GM23338 (cell line): ENCODE measurements at regions not wholly inside any gene's neighbourhood (a gene's known extent, or its start where the extent isn't known, plus 50 kb on each side); places are given as distances from the start of the nearest gene placed in this dataset.

Source experiments
- ATAC-seq: fragments of 200-7000 bp; cut with Tn5 transposase; 3 replicates; pipeline ENCODE4 v1.9.1; 2020
- DNase-seq: peaks from one replicate; pipeline ENCODE4 v3.0.0-alpha.2; 2015; ENCODE audit warnings: low spot score
- H2AFZ ChIP-seq: fragments of 200-600 bp; sonication (generic); 2 replicates; pipeline ENCODE4 v1.8.0; 2016; ENCODE audit warnings: antibody characterized with exemption, mild to moderate bottlenecking, moderate library complexity
- H3F3A ChIP-seq: fragments of 200-600 bp; sonication (generic); replicated peaks from 2 replicates; pipeline ENCODE4 v1.8.0; 2017; ENCODE audit warnings: antibody characterized with exemption, mixed run types, low read depth
- H3K27ac ChIP-seq: fragments of 200-600 bp; sonication (generic); 2 replicates; pipeline ENCODE4 v1.6.1; 2016; ENCODE audit warnings: low read depth
- H3K27me3 ChIP-seq: fragments of 200-600 bp; sonication (generic); 2 replicates; pipeline ENCODE4 v1.8.0; 2016; ENCODE audit warnings: mild to moderate bottlenecking, mixed run types, moderate library complexity; ENCODE audit not compliant: insufficient read depth
- H3K36me3 ChIP-seq: fragments of 200-600 bp; sonication (generic); 2 replicates; pipeline ENCODE4 v1.8.0; 2016; ENCODE audit warnings: mild to moderate bottlenecking; ENCODE audit not compliant: insufficient read depth
- H3K4me1 ChIP-seq: fragments of 200-600 bp; sonication (generic); 2 replicates; pipeline ENCODE4 v1.8.0; 2016; ENCODE audit warnings: mild to moderate bottlenecking, moderate library complexity; ENCODE audit not compliant: insufficient read depth
- H3K4me2 ChIP-seq: fragments of 200-600 bp; sonication (generic); 2 replicates; pipeline ENCODE4 v1.7.1; 2017; ENCODE audit warnings: mixed run types
- H3K4me3 ChIP-seq: fragments of 200-600 bp; sonication (generic); 2 replicates; pipeline ENCODE4 v1.6.1; 2016; ENCODE audit warnings: mixed run types
- H3K79me2 ChIP-seq: fragments of 200-600 bp; sonication (generic); replicated peaks from 2 replicates; pipeline ENCODE4 v1.8.0; 2017; ENCODE audit warnings: mild to moderate bottlenecking; ENCODE audit not compliant: insufficient read depth
- H3K9me2 ChIP-seq: fragments of 200-600 bp; sonication (generic); 2 replicates; pipeline ENCODE4 v1.8.0; 2017; ENCODE audit not compliant: insufficient read depth
- H4K20me1 ChIP-seq: fragments of 200-600 bp; sonication (generic); replicated peaks from 2 replicates; pipeline ENCODE4 v1.8.0; 2017; ENCODE audit warnings: mild to moderate bottlenecking; ENCODE audit not compliant: insufficient read depth
- H3K27ac Mint-ChIP-seq: 2 replicates; pipeline ENCODE4 v1.8.0; 2020; ENCODE audit warnings: inconsistent platforms, mild to moderate bottlenecking, moderate library complexity, mixed read lengths
- H3K27me3 Mint-ChIP-seq: 3 replicates; pipeline ENCODE4 v1.8.0; 2022; ENCODE audit warnings: low read depth, mild to moderate bottlenecking, moderate library complexity, mixed read lengths, inconsistent platforms; ENCODE audit not compliant: insufficient read depth, poor library complexity
- H3K36me3 Mint-ChIP-seq: 3 replicates; pipeline ENCODE4 v1.8.0; 2021; ENCODE audit warnings: low read depth, mild to moderate bottlenecking, inconsistent platforms, moderate library complexity, mixed read lengths
- H3K4me1 Mint-ChIP-seq: 3 replicates; pipeline ENCODE4 v1.8.0; 2020; ENCODE audit warnings: mild to moderate bottlenecking, inconsistent platforms, mixed read lengths
- H3K4me3 Mint-ChIP-seq: 3 replicates; pipeline ENCODE4 v1.8.0; 2021; ENCODE audit warnings: moderate library complexity, mild to moderate bottlenecking, inconsistent platforms, mixed read lengths
- H3K9me3 Mint-ChIP-seq: 3 replicates; pipeline ENCODE4 v1.8.0; 2020; ENCODE audit warnings: moderate library complexity, mild to moderate bottlenecking, inconsistent platforms, mixed read lengths
- CREB1 ChIP-seq: fragments of 250-450 bp; sonication (Bioruptor Pico); IDR thresholded peaks from 2 replicates; pipeline ENCODE4 v1.5.0; 2020; ENCODE audit warnings: low read depth, mild to moderate bottlenecking, moderate library complexity
- CTCF ChIP-seq, 2 experiments: fragments of 200-600 bp in 1 of 2; sonication (generic) in 1 of 2; conservative IDR thresholded peaks; 2 replicates each; pipeline versions ENCODE4 v1.5.1 to v1.6.1; 2016 to 2017; ENCODE audit warnings: antibody characterized with exemption in 2 of 2, low read depth in 2 of 2, mild to moderate bottlenecking in 2 of 2, moderate library complexity in 1 of 2
- EZH2 ChIP-seq: fragments of 200-600 bp; sonication (generic); IDR thresholded peaks from one replicate; pipeline ENCODE4 v1.8.0; 2017; ENCODE audit warnings: antibody characterized with exemption, mild to moderate bottlenecking, low read depth; ENCODE audit not compliant: unreplicated experiment
- JUNB ChIP-seq: IDR thresholded peaks from one replicate; pipeline ENCODE4 v1.6.1; 2016; ENCODE audit warnings: antibody characterized with exemption; ENCODE audit not compliant: unreplicated experiment
- NANOG ChIP-seq: IDR thresholded peaks from 2 replicates; pipeline ENCODE4 v1.6.1; 2016; ENCODE audit warnings: antibody characterized with exemption, borderline replicate concordance
- STAT1 ChIP-seq: IDR thresholded peaks from one replicate; pipeline ENCODE4 v1.6.1; 2016; ENCODE audit warnings: antibody characterized with exemption; ENCODE audit not compliant: unreplicated experiment
- ZNF114 ChIP-seq: fragments of 250-450 bp; sonication (Bioruptor Pico); IDR thresholded peaks from 2 replicates; pipeline ENCODE4 v1.5.0; 2020; ENCODE audit warnings: mild to moderate bottlenecking, moderate library complexity
- ZNF331 ChIP-seq: fragments of 250-450 bp; sonication (Bioruptor Pico); IDR thresholded peaks from 2 replicates; pipeline ENCODE4 v1.5.0; 2020; ENCODE audit warnings: low read depth, mild to moderate bottlenecking, moderate library complexity
- TF ChIP-seq, protein P1 (sequence below): IDR thresholded peaks from one replicate; pipeline ENCODE4 v1.6.1; 2018; ENCODE audit warnings: antibody characterized with exemption; ENCODE audit not compliant: unreplicated experiment
- TF ChIP-seq, protein P2 (sequence below): IDR thresholded peaks from 2 replicates; pipeline ENCODE4 v1.6.1; 2016; ENCODE audit warnings: antibody characterized with exemption

DNA sequence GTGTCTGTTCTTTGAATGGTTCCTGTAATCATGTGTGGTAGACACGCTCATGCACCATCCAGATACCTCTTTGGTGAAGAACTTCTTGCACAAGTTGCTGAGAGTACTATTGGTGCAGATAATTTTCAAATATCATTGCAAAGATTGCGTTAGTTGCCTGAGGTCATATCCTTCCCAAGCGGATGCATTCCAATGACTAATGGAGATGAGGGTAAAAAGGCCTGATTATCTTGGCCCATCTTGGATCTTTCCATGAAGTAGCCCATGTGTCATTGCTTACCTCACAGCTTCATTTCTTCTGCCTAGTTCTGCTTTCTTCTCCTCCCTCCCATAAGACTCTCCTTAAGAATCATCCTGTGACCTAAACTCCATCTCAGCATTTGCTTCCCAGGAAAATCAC is 384.9 kb upstream of the CNKSR2 start:
- no peaks in the 10 kb centered on the region for H3F3A ChIP-seq
- peaks cover 7% of the 10 kb centered on the region for H3K36me3 Mint-ChIP-seq
- no peak overlapping the region for H3K4me3 ChIP-seq
- H3K36me3 ChIP-seq = no peaks in the 10 kb centered on the region
- DNase-seq (no peak), ATAC-seq (no peak)
- no peaks in the 10 kb centered on the region for H3K79me2 ChIP-seq
- peaks cover 2% of the 10 kb centered on the region; the same call in 2 of the 3 replicates for H3K4me1 Mint-ChIP-seq
- H3K9me2 ChIP-seq = no peaks in the 10 kb centered on the region
- no peak overlapping the region for H3K27ac ChIP-seq
- peaks cover 5% of the 10 kb centered on the region for H3K27me3 Mint-ChIP-seq
- H3K4me2 ChIP-seq = no peak overlapping the region
- H3K27ac Mint-ChIP-seq = no peak overlapping the region
- TF ChIP-seq STAT1 (no peak), ZNF331 (CRISPR knock-in tag) (no peak), EZH2 (no peak), CTCF (conservative IDR thresholded peaks at IDR 0.05; ENCODE audit: low read depth in 2 of 2) (no peak), ZNF114 (CRISPR knock-in tag) (no peak)
- TF ChIP-seq, protein P1, sequence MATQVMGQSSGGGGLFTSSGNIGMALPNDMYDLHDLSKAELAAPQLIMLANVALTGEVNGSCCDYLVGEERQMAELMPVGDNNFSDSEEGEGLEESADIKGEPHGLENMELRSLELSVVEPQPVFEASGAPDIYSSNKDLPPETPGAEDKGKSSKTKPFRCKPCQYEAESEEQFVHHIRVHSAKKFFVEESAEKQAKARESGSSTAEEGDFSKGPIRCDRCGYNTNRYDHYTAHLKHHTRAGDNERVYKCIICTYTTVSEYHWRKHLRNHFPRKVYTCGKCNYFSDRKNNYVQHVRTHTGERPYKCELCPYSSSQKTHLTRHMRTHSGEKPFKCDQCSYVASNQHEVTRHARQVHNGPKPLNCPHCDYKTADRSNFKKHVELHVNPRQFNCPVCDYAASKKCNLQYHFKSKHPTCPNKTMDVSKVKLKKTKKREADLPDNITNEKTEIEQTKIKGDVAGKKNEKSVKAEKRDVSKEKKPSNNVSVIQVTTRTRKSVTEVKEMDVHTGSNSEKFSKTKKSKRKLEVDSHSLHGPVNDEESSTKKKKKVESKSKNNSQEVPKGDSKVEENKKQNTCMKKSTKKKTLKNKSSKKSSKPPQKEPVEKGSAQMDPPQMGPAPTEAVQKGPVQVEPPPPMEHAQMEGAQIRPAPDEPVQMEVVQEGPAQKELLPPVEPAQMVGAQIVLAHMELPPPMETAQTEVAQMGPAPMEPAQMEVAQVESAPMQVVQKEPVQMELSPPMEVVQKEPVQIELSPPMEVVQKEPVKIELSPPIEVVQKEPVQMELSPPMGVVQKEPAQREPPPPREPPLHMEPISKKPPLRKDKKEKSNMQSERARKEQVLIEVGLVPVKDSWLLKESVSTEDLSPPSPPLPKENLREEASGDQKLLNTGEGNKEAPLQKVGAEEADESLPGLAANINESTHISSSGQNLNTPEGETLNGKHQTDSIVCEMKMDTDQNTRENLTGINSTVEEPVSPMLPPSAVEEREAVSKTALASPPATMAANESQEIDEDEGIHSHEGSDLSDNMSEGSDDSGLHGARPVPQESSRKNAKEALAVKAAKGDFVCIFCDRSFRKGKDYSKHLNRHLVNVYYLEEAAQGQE = no peak
- H2AFZ ChIP-seq = no peak overlapping the region
- H3K4me1 ChIP-seq = no peaks in the 10 kb centered on the region
- no peaks in the 10 kb centered on the region for H4K20me1 ChIP-seq
- H3K9me3 Mint-ChIP-seq = peaks cover 17% of the 10 kb centered on the region; the same call in 2 of the 3 replicates
- H3K4me3 Mint-ChIP-seq = no peak overlapping the region
- peaks cover 2% of the 10 kb centered on the region; the same call in 1 of the 2 replicates for H3K27me3 ChIP-seq

DNA sequence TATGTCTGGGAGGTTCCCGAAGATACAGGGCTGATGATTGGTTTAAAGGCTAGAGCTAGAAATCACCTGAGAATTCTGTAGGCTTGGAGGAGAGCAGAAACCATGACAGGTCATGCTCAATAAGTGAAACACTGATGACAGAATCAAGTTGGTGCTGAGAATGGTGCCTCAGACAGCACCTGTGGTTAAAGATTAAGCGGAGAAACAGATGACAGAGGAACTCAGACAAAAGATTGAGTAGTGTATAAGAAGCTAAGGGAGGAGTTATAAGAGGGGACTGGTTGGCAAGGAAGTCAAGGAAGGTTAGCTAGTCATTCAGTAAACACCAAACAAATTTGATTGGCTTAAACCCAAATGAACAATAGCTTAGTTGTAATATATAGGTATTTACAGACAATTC is 385.4 kb upstream of the CNKSR2 start:
- Histone ChIP-seq H3F3A (no peaks in the 10 kb centered on the region), H4K20me1 (no peaks in the 10 kb centered on the region), H3K27me3 (no peaks in the 10 kb centered on the region), H3K4me3 (no peak overlapping the region), H3K36me3 (no peaks in the 10 kb centered on the region), H3K4me2 (no peak overlapping the region), H3K9me2 (no peaks in the 10 kb centered on the region), H2AFZ (no peak overlapping the region), H3K27ac (no peak overlapping the region), H3K79me2 (no peaks in the 10 kb centered on the region), H3K4me1 (no peaks in the 10 kb centered on the region)
- peaks cover 7% of the 10 kb centered on the region for H3K36me3 Mint-ChIP-seq
- TF ChIP-seq CREB1 = no peak
- no peak for TF ChIP-seq JUNB
- TF ChIP-seq, protein P2, sequence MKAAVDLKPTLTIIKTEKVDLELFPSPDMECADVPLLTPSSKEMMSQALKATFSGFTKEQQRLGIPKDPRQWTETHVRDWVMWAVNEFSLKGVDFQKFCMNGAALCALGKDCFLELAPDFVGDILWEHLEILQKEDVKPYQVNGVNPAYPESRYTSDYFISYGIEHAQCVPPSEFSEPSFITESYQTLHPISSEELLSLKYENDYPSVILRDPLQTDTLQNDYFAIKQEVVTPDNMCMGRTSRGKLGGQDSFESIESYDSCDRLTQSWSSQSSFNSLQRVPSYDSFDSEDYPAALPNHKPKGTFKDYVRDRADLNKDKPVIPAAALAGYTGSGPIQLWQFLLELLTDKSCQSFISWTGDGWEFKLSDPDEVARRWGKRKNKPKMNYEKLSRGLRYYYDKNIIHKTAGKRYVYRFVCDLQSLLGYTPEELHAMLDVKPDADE = no peak
- TF ChIP-seq, protein P1 = no peak
- TF ChIP-seq NANOG = no peak
- TF ChIP-seq EZH2 = no peak
- no peak for ATAC-seq
- H3K4me1 Mint-ChIP-seq = no peaks in the 10 kb centered on the region
- no peak for DNase-seq
- no peak overlapping the region for H3K27ac Mint-ChIP-seq
- peaks cover 2% of the 10 kb centered on the region for H3K27me3 Mint-ChIP-seq
- peaks cover 17% of the 10 kb centered on the region; the same call in 2 of the 3 replicates for H3K9me3 Mint-ChIP-seq
- no peak overlapping the region for H3K4me3 Mint-ChIP-seq
